HG03378 (cell line): ENCODE measurements at regions not wholly inside any gene's neighbourhood (a gene's known extent, or its start where the extent isn't known, plus 50 kb on each side); places are given as distances from the start of the nearest gene placed in this dataset.

Source experiments
- ATAC-seq: cut with Tn5 transposase; IDR thresholded peaks from one replicate; pipeline ENCODE4 v1.9.1; 2021; ENCODE audit warnings: mild to moderate bottlenecking, moderate library complexity; ENCODE audit not compliant: unreplicated experiment

DNA sequence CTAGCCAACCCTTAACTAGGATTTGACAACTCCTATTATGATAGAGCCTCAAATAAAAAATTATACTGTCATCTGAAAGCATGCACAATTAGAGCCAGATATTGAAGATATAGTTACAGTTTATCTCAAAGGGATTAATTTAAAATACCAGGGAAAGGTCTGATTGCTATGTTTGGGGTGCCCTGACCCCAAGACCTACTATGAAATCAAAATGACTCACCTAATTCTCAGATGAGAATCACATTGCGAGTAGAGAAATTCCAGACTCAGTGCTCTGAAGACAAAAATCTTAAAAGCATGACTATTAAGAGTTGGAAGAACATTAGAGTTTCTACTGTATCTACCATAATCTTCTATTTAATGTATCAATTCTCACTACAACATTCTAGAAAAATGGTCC is 297.1 kb downstream of the AHR start:
- no peak for ATAC-seq

DNA sequence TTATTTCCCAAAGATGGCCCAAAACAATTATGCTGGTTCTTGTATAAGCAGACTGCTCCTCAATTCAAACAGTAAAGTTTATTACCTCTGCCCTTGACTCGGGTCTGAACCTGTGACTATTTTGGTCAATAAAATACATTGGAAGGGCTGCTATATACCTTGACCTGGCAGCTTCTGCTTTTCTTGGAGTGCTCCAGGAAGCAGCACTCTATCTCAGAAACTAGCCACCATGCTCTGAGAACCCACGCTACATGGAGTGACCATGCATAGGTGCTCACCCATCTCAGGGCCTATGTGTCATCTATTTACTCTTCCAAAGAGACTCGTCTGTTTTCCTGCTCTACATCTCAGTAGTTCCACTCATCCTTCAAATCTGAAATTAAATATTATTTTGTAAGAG is 299.9 kb downstream of the AHR start:
- no peak for ATAC-seq

DNA sequence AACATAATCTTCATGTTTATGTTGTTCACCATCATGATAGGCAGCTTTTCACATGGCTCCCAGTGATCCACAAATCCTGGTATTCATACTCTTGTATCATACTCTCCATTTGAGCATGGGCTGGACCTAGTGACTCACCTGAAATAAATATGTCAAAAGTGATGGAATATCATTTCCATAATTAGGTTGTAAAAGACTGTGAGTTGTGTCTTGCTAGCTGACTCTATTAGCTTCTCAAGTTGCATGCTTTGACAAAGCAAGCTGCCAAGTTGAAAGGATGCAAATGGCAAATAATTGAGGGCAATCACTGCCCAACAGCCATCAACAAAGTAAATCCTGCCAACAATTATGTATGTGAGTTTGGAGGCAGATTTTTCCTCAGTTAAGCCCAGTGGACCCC is 300.4 kb downstream of the AHR start:
- no peak for ATAC-seq

DNA sequence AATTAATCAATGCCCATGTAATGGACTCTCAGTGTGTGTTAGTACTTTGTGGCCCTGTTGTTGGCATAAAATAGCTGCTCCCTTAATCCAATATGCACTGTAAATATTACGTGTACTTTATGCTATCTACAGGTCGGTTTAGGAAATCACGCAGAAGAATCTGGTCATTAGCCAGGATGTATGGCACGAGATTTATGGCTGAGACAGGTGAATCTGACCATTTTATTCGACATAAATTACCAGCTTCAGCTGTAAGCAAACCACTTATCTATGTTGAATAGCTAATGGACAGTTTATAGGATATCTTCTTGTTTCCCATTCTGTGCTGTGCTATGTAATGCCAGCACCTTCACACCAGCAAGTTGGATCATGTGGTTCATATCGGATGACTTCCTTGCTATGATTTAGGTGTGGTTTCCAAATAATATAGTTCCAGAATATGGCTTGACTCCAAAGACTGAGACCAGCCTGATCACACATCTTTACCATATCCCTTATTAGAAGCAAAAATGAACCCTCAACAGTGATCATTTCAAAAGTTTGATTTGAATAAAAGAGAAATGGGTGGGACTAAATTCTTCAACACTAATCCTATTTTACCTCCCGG is 301.4 kb downstream of the AHR start:
- no peak for ATAC-seq

DNA sequence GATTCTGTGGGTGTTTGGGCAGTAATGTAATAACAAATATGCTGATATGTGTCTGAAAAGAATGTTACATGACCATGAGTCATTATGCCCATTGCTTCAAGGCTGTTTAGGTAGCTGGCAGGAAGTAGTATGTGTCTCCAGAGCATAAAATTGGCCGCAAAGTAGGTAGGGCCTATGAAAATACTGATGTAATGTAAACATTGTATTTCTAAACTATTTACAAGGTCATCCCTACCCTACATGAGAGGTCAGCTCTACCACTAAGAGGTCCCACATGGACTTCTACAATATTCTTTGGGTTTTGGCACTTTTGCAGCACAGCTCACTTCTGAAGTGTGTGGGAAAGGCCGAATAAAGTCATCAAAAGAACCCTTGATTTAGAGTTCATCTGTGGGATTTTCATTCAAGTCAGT is 301.9 kb downstream of the AHR start:
- ATAC-seq: no peak

DNA sequence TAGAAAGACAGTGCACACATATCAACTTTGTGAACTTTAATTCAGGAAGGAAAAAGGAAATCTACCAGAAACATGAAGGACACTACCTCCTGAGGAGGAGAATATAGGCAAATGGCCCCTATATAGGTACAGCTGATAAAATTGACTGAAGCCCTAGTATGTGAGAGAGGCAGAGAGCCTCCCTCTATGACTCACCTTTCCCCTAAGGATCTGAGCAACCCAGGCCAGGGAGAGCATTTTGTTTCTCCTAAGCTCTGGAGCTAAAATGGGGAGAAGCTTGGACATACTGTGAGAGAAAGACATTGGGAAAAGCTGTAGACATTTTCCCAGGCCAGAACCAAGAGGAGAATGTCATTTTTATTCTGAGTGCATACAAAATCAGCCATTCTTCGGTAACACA is 303.5 kb downstream of the AHR start:
- ATAC-seq: no peak

DNA sequence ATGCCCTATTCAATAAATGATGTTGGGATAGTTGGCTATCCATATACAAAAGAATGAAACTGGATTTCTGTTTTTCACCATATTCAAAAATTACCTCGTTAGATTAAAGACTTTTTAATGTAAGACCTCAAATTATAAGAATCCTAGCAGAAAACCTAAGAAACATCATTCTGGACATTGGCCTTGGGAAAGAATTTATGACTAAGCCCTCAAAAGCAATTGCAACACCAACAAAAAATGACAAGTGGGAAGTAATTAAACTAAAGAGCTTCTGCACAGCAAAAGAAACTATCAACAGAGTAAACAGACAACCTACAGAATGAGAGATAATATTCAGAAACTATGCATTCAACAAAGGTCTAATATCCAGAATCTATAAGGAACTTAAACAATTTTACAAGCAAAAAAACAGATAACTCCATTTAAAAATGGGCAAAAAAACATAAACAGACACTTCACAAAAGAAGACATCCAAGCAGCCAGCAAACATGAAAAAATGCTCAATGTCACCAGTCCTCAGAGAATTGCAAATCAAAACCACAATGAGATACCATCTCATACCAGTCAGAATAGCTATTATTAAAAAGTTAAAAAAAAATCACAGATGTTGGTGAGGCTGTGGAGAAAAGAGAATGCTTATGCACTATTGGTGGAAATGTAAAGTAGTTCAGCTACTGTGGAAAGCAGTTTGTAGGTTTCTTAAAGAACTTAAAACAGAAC is 309.8 kb downstream of the AHR start:
- ATAC-seq: no peak

DNA sequence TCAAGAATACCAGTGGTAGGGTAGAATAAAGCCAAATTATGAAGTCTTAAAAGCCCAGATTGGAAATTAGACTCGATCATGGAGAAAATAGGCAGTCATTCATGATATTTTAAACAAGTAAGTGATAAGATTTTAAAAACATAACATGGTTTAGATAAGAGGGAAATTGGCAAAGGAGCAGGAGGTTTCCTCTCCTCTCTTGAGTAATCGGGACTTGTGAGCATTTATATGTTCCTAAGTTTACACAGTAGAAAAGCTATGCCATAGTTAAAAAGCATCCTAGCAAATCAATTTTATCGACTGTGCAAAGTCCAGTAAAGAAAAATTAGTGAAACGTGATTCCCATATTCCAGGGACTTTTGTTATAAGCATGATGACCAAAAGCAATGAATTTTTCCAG is 313.2 kb downstream of the AHR start:
- ATAC-seq: no peak

DNA sequence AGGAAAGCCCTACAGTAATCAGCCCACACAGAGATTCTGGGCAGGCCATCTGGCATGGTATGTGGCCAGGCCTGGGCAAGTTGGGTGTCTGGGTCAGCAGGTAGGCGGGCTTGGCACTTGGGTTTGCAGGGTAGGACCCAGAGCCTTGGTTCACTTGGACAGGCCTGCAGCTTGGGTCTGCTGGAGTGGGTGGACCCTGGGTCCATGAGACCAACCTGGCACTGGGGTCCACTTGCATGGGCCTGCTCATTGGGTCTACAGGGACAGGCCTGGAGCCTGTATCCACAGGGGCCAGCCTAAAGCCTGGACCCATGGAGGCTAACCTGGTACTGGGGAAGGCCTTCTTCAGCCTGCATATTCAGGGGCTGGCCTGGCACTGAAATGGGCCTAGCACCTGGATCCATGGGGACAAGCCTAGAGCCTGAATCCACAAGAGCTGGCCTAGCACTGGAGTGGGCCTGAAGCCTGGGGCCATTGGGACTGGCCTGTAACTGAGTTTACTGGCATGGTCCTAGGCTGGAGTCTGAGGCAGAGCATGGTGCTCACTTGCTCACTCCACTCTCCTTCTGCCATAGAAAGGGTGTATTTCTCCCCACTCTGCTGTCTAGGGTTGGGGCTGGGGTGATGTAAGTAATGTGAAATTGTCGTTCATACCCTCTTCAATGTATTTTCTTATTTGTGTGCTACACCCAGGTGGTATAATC is 315.0 kb downstream of the AHR start:
- no peak for ATAC-seq

DNA sequence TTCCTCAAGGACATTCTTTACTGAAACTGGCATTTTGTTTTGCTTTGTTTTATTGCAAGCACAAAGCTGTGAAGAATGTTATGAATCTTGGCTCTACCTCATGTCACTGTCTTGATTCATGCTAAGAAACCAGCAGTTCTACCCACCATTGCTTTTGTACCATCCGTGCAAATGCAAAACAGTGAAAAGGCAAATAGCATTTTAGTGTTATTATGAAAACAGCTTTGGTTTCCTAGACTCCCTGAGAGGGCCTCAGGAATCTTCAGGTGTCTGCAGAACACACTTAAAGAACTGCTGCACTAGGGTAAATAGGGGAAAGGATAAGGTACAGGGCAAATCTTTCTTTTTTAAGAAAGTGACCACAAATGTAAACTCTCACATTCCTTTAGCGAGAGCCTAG is 318.9 kb downstream of the AHR start:
- ATAC-seq: no peak

DNA sequence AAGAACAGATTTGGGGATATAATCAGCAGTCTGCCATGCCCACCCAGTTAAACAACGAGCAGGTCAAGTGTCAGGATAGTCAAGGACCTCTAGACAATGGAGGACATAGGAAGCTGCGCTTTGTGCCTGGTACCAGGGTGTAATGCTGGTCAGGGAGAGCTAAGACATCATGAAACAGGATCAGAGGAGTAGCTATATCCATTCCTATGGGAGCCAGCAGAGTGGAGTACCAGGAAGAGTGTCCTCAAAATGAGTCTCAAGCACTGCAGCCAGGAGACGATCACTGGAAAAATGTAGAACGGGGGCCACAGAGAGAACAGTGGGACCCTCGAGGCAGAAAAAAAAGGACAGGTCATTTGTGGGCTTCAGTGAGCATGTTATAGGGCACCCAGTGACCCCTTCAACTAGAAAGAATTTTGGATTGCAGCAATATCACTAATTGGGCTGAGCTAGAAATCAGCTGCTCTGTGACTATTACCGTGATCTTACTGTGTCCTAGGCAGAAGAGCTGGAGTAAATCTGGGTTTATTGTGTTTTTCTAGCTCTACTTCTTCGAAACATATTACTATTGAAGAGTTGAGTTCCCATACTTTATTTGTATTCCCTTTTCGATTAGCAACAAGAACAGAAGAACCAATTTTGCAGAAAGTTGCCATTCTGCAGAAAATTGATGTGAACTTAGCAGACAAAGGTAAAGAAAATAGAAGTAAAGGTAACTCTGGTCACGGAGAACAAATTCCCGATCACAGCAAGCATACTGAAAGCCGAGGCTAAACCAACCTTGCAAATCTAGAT is 319.6 kb downstream of the AHR start:
- no peak for ATAC-seq

DNA sequence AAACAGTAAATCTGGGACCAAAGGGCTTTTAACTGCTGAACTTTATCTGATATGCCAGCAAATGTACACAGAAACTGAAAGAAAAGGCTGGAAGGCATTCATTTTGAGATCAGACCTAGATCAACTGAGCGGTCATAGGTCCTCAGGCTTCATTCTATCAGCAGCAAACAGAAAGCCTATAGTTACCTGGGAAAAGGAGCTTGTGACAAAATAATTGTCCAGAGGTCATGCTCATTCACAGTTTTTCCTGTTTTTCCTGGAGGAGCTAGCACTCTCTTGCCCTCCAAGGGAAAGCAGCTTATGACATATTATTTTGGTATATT is 320.2 kb downstream of the AHR start:
- no peak for ATAC-seq

DNA sequence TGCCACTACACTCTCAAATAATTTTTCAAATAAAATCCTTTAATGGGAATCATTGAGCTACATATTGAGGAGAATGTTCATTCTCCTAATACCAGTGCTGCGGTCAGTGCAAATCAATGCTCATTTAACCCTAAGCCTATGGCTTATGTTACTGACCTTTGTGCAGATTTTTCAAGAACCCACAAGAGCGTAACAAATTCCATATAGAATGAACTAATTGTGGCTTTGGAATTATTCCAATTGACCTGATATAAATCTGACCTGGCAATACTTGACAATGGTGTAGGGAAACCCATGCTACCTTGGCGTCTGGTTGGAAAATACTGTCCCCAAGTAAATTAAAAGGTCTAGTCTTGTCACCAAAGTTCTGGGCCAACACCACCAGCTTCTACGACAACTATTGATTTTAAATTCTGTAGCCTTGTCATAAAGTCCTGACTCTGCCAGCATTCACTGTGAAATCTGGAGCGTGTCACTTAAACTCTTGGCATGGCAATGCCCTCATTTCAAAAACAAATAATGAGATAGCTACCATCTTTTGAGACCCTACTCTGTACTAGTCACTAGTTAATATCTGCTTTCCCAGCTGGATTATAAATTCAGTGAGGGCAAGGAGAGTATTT is 320.9 kb downstream of the AHR start:
- no peak for ATAC-seq

DNA sequence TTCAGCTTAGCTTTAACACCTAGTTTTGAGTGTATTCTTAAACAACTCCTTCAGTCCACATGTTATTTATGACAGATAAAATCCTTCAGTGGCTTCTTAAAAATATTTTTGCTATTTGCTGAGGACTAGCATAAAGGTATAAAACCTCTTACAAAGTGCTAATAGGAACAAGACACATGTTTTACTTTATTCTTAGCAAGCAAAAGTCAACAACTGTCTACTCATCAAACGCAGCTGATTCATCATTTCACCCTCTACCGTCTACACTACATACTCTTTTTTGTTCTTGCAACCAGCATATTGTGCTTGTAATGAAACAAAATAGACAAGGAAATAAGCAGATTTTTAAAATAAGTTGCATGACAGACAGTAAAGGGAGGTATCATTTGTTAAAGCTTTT is 319.7 kb downstream of the SNX13 start:
- ATAC-seq: no peak

DNA sequence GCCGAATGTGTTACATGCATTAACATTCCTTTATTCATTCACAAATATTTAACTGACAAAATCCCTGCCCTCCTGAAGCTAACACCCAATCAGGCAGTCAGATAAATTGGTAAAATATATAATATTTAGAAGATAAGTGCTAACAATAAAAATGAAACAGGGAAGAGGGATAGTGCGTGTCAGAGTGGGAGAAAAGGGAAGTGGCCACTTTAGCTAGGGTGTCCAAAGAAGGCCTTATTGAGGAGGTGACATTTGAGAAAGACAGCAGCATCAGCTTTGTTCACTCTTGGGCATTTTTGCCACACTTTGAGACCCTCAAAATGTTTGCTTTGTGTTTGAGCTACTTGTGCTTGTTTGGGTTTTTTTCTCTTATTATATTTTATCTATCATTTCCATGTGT is 317.8 kb downstream of the SNX13 start:
- ATAC-seq: no peak

DNA sequence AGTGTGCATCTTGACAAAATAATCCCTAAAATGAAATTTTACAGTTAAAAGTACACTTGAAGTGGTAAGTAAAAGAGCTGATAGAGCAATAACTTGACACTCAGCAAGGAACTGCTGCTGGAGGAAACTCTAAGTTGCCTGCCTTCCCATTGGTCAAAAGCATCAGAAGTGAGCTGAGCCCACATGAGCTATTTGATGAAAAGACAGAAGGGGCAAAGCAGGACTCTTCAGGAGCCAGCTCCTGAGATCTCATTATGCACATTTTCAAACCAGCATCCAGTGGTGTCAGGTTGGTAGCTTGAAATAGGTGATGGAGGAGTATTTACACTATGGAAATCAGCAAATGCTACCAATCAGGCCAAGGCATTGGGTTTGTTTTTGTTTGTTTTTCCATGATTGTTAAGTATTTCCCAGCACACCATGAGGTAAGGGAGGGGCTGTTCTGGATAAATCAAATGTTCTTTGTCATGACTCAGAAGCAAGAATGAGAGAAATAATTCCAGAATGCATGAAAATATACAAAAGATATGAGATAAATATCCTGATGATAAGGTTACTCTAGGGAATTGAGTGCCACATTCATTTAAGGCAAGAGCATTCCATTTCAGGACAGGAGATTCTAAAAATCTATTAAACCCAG is 316.6 kb downstream of the SNX13 start:
- ATAC-seq: no peak

DNA sequence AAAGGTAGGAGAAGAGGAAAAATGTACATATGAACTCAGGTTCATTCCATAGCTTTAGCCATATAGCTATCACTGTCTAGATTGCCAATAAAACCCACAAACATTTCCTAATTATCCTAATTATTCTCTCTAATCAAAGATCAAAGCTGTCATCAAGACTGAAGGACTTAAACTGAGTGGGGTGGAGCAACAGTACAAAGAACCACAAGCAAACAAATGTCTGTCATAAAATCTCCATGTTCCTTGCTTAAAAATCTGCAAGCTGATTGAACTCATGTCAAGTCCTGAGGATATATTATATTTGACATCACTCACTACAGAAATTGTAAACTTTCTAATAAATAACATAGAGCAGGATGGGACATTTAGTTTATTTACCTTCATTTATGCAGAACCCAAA is 315.9 kb downstream of the SNX13 start:
- ATAC-seq: no peak

DNA sequence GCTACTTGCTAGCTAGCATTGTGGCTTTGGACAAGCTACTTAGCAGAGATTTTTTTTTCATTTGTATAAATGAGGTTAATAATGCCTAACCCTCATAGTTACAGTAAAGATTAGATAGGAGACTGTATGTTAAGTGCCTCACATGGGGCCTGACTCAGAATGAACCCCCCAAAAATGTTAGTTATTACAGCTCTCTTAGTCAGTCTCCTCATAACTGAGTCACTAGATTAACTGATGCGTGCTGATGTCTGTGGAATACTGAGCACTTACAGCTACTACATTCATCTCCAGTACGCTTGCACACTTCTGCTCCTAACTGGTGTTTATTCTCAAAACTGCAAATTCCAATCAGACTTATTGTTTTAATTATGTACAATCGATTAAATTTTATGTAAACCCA is 315.3 kb downstream of the SNX13 start:
- no peak for ATAC-seq

DNA sequence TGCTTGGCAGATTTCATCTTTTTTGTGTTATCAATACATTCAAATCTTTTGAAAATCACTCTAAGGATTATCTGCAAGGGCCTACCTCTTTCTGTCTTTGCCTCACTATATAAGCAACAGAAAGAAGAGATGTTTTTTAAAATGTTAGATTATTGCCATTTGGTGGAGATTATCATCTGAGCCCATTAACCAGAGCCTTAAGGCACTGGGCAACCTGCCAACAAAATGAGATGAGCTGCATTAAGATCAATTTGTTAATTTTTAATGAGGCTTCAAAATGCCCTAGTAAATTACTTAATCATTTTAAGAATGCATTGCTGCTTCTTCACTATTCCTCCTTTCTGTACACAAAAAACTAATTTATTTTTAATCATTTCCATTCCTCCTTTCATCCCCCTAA is 314.1 kb downstream of the SNX13 start:
- no peak for ATAC-seq

DNA sequence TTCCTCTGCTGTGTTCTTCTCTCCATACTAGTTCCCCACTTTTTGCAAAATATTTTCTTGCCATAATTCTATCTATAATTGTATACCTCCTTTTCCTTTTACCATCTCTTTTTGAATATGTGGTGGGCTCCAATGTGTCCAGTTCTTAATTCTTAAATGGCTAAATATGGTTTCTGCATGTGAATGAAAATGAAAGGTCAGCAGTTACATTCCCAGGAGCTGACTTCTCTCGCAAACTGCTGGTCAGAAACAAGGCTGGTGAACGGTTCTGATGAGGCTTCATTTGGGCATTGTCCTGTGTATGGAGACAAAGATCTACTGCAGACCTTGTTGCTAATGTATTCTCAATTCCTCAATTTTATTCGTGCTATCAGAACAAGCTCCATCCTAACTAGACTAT is 309.2 kb downstream of the SNX13 start:
- ATAC-seq: no peak

DNA sequence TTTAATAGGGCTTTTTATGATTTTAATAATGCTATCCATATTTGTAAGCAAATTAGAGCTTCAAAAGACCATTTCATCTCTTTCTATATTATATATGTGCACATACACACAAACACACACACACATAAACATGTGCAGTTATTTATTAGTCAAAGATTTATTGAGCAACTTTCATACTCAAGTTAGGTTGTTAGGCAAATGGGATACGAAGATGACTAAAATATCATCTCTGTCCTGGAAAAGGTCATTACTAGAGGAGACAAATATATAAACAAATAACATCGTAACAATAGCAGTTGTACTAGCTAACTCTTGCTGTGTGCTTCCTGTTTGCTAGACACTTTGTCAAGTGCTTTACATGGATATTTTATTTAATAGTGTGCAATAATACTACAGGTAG is 307.9 kb downstream of the SNX13 start:
- no peak for ATAC-seq
